Lower leg skin (tissue), 4 donors: ENCODE measurements at regions not wholly inside any gene's neighbourhood (a gene's known extent, or its start where the extent isn't known, plus 50 kb on each side); places are given as distances from the start of the nearest gene placed in this dataset.

Experiments
- DNase-seq, 2 donors: peaks; one replicate each; pipeline ENCODE4 v3.0.0-alpha.2; 2019; ENCODE audit warnings: low spot score in 2 of 2
- H3K4me3 ChIP-seq: fragments of 200-600 bp; sonication (generic); 2 replicates; pipeline ENCODE4 v1.5.1; 2017; ENCODE audit warnings: mild to moderate bottlenecking, low read depth; ENCODE audit not compliant: poor library complexity, severe bottlenecking
- POLR2A ChIP-seq, 2 donors: fragments of 450-650 bp; IDR thresholded peaks; one replicate each; pipeline ENCODE4 v1.6.1; 2016 to 2017; ENCODE audit warnings: antibody characterized with exemption in 2 of 2, mild to moderate bottlenecking in 1 of 2, moderate library complexity in 1 of 2
- WGBS, 2 donors: methylation state at CpG; one replicate each; pipeline ENCODE4 v1.1.5; 2018; 5-methylcytosine and 5-hydroxymethylcytosine counted together
- intact Hi-C: fragments of 100-400 bp; cut with DNase I; formaldehyde crosslinking; loops from one replicate; pipeline ENCODE4 v1.15.0; 2023; ENCODE audit warnings: low total_unique reads
- TF ChIP-seq, protein P1 (sequence below), 3 donors: fragments of 450-650 bp; IDR thresholded peaks; one replicate each; pipeline ENCODE4 v1.5.1; 2016; ENCODE audit warnings: antibody characterized with exemption in 3 of 3, mild to moderate bottlenecking in 3 of 3, moderate library complexity in 2 of 3

DNA sequence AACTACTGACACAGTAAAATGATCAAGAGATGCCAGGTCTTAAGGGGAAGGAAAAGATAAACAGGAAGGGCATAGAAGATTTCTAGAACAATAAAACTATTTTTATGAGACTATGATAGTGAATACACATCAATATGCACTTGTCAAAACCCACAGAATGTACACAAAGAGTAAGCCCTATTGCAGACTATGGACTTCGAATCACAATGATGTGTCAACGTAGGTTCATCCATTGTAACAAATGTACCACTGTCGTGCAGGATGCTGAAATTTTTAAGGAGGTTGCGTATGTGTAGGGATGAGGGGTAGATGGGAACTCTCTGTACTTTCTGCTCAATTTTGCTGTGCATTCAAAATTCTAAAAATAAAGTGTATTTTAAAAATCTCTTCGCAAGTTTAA is 171.9 kb downstream of the KLF12 start:
- TF ChIP-seq POLR2A (IDR thresholded peaks at IDR 0.05), result no peak
- TF ChIP-seq, protein P1, sequence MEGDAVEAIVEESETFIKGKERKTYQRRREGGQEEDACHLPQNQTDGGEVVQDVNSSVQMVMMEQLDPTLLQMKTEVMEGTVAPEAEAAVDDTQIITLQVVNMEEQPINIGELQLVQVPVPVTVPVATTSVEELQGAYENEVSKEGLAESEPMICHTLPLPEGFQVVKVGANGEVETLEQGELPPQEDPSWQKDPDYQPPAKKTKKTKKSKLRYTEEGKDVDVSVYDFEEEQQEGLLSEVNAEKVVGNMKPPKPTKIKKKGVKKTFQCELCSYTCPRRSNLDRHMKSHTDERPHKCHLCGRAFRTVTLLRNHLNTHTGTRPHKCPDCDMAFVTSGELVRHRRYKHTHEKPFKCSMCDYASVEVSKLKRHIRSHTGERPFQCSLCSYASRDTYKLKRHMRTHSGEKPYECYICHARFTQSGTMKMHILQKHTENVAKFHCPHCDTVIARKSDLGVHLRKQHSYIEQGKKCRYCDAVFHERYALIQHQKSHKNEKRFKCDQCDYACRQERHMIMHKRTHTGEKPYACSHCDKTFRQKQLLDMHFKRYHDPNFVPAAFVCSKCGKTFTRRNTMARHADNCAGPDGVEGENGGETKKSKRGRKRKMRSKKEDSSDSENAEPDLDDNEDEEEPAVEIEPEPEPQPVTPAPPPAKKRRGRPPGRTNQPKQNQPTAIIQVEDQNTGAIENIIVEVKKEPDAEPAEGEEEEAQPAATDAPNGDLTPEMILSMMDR (IDR thresholded peaks at IDR 0.05), result no peak
- H3K4me3 ChIP-seq, result no peak overlapping the region
- 77 to 79% methylated on average over 5 of the region's 5 CpGs for WGBS, 2 donors
- DNase-seq, result no peak
- intact Hi-C loops, result no loop called here

DNA sequence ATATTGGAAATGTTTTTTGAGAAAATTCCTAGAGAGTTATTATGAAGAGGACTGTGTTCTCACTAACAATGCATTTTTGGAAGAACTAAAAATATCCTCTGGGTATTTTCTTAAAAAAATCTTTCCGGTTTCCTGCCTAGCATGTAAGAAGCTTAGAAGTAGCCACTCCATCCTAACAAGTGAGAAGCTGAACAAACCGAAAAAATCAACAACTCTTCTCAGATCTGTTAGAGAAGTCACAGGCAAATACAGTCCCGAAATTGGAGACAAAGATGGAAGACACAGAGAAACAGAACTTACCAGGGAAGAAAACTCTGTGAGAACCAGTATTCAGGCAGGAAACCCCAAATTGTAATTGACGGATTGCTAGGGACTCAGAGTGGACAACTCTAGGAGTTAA is 173.0 kb downstream of the KLF12 start:
- intact Hi-C loops, result no loop called here
- WGBS, 2 donors, result 75 to 83% methylated on average over 4 of the region's 4 CpGs
- no peak for TF ChIP-seq POLR2A (IDR thresholded peaks at IDR 0.05)
- TF ChIP-seq, protein P1 (IDR thresholded peaks at IDR 0.05), result no peak
- H3K4me3 ChIP-seq, result no peak overlapping the region
- no peak for DNase-seq

DNA sequence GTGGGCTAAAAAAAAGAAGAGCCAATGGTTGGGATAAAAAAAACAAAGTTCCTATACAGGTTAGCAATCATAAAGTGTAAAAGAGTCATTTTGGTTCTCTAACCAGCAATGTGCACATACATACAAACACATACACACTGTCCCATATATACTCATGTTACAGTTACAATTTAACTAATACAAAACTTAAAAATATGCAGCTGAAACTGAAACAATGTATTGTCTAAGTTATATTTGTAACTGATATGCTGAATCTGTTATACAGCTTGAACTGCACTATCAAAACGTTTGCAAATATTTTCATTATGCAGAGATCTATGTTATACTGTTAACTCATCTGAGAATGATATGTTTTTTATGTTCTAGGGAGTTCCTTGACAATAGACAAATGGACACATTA is 173.7 kb downstream of the KLF12 start:
- intact Hi-C loops, result no loop called here
- no peak overlapping the region for H3K4me3 ChIP-seq
- no peak for DNase-seq
- TF ChIP-seq, protein P1 (IDR thresholded peaks at IDR 0.05), result no peak
- TF ChIP-seq POLR2A (IDR thresholded peaks at IDR 0.05), result no peak
- 66 to 74% methylated on average over 1 of the region's 1 CpG for WGBS, 2 donors

DNA sequence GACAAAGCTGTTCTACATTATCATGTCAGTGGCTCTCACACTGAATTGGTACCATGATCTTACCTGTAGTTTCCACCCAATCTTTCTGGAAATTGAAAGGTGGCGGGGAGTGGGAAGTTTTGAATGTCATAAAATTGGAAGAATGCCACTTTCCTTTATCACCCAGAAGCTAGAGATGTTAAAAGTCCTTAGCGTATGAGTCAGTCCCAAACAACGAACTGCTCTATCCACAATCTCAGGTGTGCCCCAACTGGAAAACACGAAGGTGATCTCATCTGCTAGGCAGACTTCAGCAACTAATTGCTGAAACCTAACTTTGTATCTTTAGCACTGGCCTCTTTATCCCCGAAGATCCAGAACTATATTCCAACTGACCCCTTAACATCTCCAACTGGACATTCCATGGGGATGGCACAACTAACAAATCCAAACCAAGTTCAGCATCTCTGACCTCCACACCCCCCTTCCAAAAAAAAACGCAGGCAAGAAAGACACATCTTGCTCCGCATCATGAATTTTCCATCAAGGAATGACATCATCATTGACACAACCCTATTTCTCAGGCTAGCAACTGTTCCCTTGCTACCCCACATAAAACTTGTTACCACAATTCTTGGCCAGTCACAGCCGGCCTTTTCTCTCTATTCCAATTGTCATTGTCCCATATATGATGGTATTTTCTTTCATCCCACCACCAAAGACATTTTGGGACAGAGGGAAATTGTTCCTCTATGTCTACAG is 175.4 kb downstream of the KLF12 start:
- no peak for DNase-seq
- no peak overlapping the region for H3K4me3 ChIP-seq
- 71 to 76% methylated on average over 8 of the region's 8 CpGs for WGBS, 2 donors
- TF ChIP-seq, protein P1 (IDR thresholded peaks at IDR 0.05), result no peak
- TF ChIP-seq POLR2A (IDR thresholded peaks at IDR 0.05), result no peak
- intact Hi-C loops, result no loop called here

DNA sequence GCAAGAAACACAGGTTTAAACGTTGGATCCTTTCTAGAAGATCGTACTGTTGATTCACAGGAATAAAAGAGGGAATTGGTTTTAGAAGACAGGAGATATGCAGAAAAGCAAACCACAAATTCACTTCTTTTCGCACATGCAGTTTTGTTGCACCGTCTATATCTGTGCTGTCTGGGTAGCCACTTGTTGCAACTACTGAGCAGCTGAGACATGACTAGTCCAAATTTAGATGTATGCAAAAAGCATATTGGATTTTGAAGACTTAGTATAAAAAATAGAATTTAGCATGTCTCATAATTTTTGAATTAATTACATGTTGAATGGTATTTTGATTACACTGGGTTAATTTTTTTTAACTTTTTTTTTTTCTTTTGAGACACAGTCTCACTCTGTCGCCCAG is 176.3 kb downstream of the KLF12 start:
- H3K4me3 ChIP-seq, result no peak overlapping the region
- TF ChIP-seq, protein P1 (IDR thresholded peaks at IDR 0.05), result no peak
- TF ChIP-seq POLR2A (IDR thresholded peaks at IDR 0.05), result no peak
- intact Hi-C loops, result no loop called here
- DNase-seq, result no peak
- 90 to 93% methylated on average over 5 of the region's 5 CpGs for WGBS, 2 donors
